ENCODE measurements at regions not wholly inside any gene's neighbourhood (a gene's known extent, or its start where the extent isn't known, plus 50 kb on each side); places are given as distances from the start of the nearest gene placed in this dataset.

DNA sequence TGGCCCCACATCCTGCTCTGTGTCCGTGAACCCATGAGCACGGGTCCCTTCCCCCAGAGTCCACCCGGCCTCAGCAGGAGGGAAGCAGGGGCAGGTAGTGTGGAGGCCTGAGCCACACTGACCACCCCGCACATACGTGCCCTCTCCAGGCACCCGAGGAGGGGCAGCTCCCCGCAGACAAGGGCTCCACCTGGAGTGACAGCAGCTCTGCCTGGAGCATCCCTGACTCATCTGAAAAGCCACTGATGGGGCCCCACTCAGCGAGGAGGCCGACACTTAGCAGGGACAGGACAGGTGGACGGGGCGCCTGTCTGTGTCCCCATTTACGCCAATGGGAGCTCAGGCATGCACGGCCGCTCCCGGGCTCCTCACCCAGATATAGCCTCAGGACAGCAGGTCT, 237.6 kb upstream of the SFSWAP start:
- Histone ChIP-seq H4K91ac (ENCODE audit: insufficient read depth, low read depth, low read length) (no peak overlapping the region), H3K4me1 (ENCODE audit: control insufficient read depth, insufficient read depth, low read length) (no peaks in the 10 kb centered on the region), H3K36me3 (ENCODE audit: control insufficient read depth, insufficient read depth, low read length) (no peaks in the 10 kb centered on the region), H3K4me2 (ENCODE audit: low read depth, low read length) (no peak overlapping the region), H3K56ac (ENCODE audit: extremely low read depth, insufficient read depth, low read length) (no peak overlapping the region), H3K14ac (replicated peaks; ENCODE audit: low read depth, low read length) (no peak overlapping the region), H3K79me1 (ENCODE audit: low read depth in 1 of 2, low read length in 2 of 2) (no peaks in the 10 kb centered on the region), H4K5ac (ENCODE audit: low read depth, low read length) (no peak overlapping the region), H4K20me1 (ENCODE audit: insufficient read depth, low read length) (no peaks in the 10 kb centered on the region), H3K4ac (ENCODE audit: low read depth, low read length) (no peak overlapping the region), H2AFZ (replicated peaks; ENCODE audit: low read length, poor library complexity) (no peak overlapping the region), H2BK20ac (ENCODE audit: low read depth, low read length) (no peak overlapping the region), H3K9ac (ENCODE audit: low read depth, low read length) (no peak overlapping the region), H3K4me3 (ENCODE audit: insufficient read depth, low read depth, low read length) (no peak overlapping the region), H3K27me3 (ENCODE audit: control insufficient read depth, insufficient read depth, low read length) (no peaks in the 10 kb centered on the region), H2AK9ac (replicated peaks; ENCODE audit: low read depth, low read length, poor library complexity) (no peak overlapping the region), H2BK120ac (ENCODE audit: low read depth, low read length) (no peak overlapping the region), H3K23ac (ENCODE audit: low read depth, low read length) (no peak overlapping the region), H3K9me3 (ENCODE audit: control insufficient read depth, insufficient read depth, low read length) (peaks cover 28% of the 10 kb centered on the region), H2AK5ac (ENCODE audit: low read depth, low read length) (no peak overlapping the region), H3K27ac (ENCODE audit: insufficient read depth, low read length) (no peak overlapping the region), H2BK15ac (ENCODE audit: low read depth, low read length) (no peak overlapping the region), H4K8ac (ENCODE audit: low read depth in 2 of 2, low read length in 2 of 2) (no peak overlapping the region), H3K9me1 (ENCODE audit: insufficient read depth, low read length) (no peaks in the 10 kb centered on the region), H3K18ac (ENCODE audit: low read depth, low read length) (no peak overlapping the region), H2BK5ac (ENCODE audit: low read depth, low read length, poor library complexity, severe bottlenecking) (no peak overlapping the region)
- intact Hi-C loops (cut with micrococcal nuclease) (no loop called here), in situ Hi-C loops (cut with MboI; ENCODE audit: low sequenced_read_pairs) (no loop called here), dilution Hi-C loops (cut with HindIII; ENCODE audit: low sequenced_read_pairs, unreplicated experiment) (no loop called here)
- ChIA-PET CTCF (no interaction called here), POLR2A (ENCODE audit: unreplicated experiment) (no interaction called here)
- BruUV-seq (replicated peaks), result no TSS peak
- WGBS, 2 experiments (ENCODE audit: extremely low coverage in 2 of 2, insufficient read length in 1 of 2), result 79% methylated on average over 3 of the region's 15 CpGs; no CpG with 5 or more reads in 1 of the 2 experiments
- DNase-seq (no peak), ATAC-seq (ENCODE audit: low read depth) (no peak)
- no peak for TF ChIP-seq BHLHE40 (IDR thresholded peaks at IDR 0.05; ENCODE audit: low read depth, low read length)
- TF ChIP-seq CEBPB (IDR thresholded peaks at IDR 0.05; ENCODE audit: low read depth, low read length), result no peak
- no peak for TF ChIP-seq CHD1 (IDR thresholded peaks at IDR 0.05; ENCODE audit: low read depth, low read length)
- no peak for TF ChIP-seq USF2 (IDR thresholded peaks at IDR 0.05; ENCODE audit: low read depth, low read length)
- TF ChIP-seq MAZ (IDR thresholded peaks at IDR 0.05; ENCODE audit: borderline replicate concordance, low read depth, low read length), result no peak
- TF ChIP-seq SMC3 (IDR thresholded peaks at IDR 0.05; ENCODE audit: low read depth, low read length), result no peak

Data from IMR-90 (cell line).